ENCODE measurements at regions not wholly inside any gene's neighbourhood (a gene's known extent, or its start where the extent isn't known, plus 50 kb on each side); places are given as distances from the start of the nearest gene placed in this dataset.

DNA sequence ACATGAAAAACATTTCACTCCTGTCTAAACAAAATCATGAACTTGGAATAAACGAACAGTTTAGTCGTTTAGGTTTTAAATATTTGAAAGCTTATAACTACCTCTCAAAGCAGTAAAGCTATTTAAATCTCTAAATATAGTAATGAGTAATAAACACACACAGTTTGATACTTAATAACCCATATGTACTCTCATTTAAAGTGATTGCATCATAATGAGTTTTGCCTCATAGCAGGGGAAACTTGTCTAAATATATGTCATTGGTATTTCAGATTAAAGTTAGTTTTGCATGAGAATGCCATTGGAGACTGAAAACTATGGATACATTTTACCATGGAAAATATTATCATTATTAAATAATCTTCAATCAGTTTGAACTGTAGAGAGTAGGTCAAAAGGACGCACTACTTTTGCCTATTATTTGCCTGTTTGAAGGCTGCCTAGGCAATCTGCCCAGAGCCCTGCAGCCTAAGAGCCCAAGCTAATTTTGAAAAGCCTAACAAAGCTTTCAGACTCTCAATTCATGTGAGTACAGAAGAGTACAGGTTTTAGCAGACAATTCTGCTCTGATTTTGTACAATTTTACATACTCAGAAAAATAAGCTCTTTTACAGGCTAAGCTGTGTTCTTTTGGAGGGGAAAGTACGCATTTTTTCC lies 632.8 kb downstream of the HACE1 start:
- DNase-seq (ENCODE audit: low spot score in 2 of 2), result no peak
- Histone ChIP-seq H3K9me3 (no peaks in the 10 kb centered on the region), H3K27ac (peak overlapping the region in 1 of 4 donors; percentile 2), H3K4me1 (peaks cover 0 to 13% (median 0%) of the 10 kb centered on the region in 4 donors), H3K27me3 (no peaks in the 10 kb centered on the region), H3K4me3 (no peak overlapping the region), H3K36me3 (no peaks in the 10 kb centered on the region)
- WGBS, 2 donors, result 52 to 54% methylated on average over 4 of the region's 4 CpGs
- no peak for TF ChIP-seq POLR2A (IDR thresholded peaks at IDR 0.05)

DNA sequence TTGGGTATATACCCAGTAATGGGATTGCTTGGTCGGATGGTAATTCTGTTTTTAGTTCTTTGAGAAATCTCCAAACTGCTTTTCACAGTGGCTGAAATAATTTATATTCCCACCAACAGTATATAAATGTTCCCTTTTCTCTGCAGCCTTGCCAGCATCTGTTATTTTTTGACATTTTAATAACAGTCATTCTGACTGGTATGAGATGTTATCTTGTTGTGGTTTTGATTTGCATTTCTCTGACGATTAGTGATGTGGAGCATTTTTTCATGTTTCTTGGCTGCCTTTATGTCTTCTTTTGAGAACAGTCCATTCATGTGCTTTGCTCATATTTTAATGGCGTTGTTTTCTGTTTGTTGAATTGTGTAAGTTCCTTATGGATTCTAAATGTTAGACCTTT lies 641.6 kb downstream of the HACE1 start:
- H3K9me3 ChIP-seq, result no peaks in the 10 kb centered on the region
- H3K36me3 ChIP-seq, result no peaks in the 10 kb centered on the region
- H3K4me1 ChIP-seq, result no peaks in the 10 kb centered on the region
- 45 to 47% methylated on average over 3 of the region's 3 CpGs for WGBS, 2 donors
- no peaks in the 10 kb centered on the region for H3K27me3 ChIP-seq
- no peak overlapping the region for H3K4me3 ChIP-seq
- TF ChIP-seq POLR2A (IDR thresholded peaks at IDR 0.05) (no peak), EP300 (IDR thresholded peaks at IDR 0.05) (no peak)
- TF ChIP-seq, protein P1, sequence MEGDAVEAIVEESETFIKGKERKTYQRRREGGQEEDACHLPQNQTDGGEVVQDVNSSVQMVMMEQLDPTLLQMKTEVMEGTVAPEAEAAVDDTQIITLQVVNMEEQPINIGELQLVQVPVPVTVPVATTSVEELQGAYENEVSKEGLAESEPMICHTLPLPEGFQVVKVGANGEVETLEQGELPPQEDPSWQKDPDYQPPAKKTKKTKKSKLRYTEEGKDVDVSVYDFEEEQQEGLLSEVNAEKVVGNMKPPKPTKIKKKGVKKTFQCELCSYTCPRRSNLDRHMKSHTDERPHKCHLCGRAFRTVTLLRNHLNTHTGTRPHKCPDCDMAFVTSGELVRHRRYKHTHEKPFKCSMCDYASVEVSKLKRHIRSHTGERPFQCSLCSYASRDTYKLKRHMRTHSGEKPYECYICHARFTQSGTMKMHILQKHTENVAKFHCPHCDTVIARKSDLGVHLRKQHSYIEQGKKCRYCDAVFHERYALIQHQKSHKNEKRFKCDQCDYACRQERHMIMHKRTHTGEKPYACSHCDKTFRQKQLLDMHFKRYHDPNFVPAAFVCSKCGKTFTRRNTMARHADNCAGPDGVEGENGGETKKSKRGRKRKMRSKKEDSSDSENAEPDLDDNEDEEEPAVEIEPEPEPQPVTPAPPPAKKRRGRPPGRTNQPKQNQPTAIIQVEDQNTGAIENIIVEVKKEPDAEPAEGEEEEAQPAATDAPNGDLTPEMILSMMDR (IDR thresholded peaks at IDR 0.05), result no peak
- no peak overlapping the region for H3K27ac ChIP-seq
- DNase-seq (ENCODE audit: low spot score in 2 of 2), result no peak

DNA sequence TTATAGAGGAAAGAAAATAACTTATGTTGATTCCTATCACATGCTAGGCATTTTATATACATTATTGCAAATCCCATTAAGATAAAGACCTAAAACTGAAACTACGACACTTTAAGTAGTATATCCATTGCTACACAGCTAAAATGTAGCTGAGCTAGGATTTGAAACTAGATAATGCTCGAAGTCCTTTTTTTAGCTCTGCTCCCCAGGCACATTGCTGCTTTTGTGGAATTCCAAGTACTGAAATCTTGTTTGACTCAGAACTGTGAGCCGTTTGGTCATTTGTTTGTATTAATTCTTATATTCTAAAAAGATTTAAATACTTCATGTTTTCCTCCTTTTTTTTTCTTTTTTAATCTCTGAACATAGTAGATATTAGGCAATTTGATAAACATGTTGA lies 644.8 kb downstream of the HACE1 start:
- Histone ChIP-seq H3K27ac (no peak overlapping the region), H3K4me3 (no peak overlapping the region), H3K27me3 (no peaks in the 10 kb centered on the region), H3K4me1 (no peaks in the 10 kb centered on the region), H3K9me3 (no peaks in the 10 kb centered on the region), H3K36me3 (no peaks in the 10 kb centered on the region)
- DNase-seq (ENCODE audit: low spot score in 2 of 2), result no peak
- 61 to 65% methylated on average over 3 of the region's 3 CpGs for WGBS, 2 donors
- TF ChIP-seq EP300 (IDR thresholded peaks at IDR 0.05) (no peak), POLR2A (IDR thresholded peaks at IDR 0.05) (no peak)
- TF ChIP-seq, protein P1 (IDR thresholded peaks at IDR 0.05), result no peak

DNA sequence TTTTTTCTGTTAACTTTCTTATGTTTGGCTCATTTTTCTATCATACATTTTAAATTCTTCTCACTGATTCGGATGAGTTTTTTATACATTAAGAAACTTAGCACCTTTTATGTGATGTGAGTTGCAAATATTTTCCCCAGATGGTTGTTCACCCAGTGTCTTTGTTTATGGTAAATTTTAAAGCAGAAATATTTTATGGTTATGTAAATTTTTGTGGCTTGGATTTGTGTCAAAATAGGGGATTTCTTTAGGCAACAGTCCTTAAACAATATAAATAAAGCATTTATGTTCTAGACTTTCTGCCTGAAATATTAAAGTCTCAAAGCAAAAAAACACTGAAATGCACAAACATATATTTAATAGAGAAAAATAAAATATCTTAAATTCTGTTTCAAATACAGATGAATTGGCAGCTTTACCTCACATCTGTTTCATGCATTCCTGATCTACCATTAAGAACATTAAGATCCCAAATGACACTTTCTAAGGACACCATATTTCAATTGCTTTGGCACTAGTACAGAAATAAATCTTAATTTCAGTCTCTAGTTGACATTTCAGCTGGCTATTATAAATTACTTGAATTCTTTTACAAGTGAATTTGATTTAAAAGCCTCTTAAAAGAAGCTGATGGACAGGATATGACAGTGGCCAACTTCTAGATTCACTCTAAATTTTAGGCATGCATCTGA lies 646.6 kb downstream of the HACE1 start:
- WGBS, 2 donors, result 86 to 88% methylated on average over 1 of the region's 1 CpG
- Histone ChIP-seq H3K4me3 (no peak overlapping the region), H3K36me3 (no peaks in the 10 kb centered on the region), H3K9me3 (no peaks in the 10 kb centered on the region), H3K27me3 (no peaks in the 10 kb centered on the region), H3K27ac (no peak overlapping the region), H3K4me1 (no peaks in the 10 kb centered on the region)
- no peak for DNase-seq (ENCODE audit: low spot score in 2 of 2)
- no peak for TF ChIP-seq EP300 (IDR thresholded peaks at IDR 0.05)
- TF ChIP-seq POLR2A (IDR thresholded peaks at IDR 0.05), result no peak
- TF ChIP-seq, protein P1 (IDR thresholded peaks at IDR 0.05), result no peak

DNA sequence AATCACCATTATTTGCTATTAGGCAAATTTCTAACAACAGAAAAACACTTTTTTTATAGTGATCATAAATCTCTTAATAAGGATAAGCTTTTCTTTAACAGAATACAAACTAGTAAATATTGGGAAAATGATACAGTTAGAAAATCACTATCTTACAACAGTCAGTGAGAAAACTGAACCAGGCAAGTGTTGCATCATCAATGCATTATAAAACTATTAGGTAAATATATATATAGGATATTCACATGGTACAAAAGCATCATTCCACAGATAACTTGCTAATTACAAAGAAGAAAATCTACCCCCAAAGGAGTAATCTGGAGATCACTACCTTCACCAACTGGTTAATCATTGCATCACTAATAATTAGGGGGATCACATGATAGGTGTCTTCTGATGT lies 652.1 kb downstream of the HACE1 start:
- Histone ChIP-seq H3K9me3 (peaks cover 0 to 12% (median 2%) of the 10 kb centered on the region in 4 donors), H3K27ac (no peak overlapping the region), H3K4me1 (no peaks in the 10 kb centered on the region), H3K27me3 (no peaks in the 10 kb centered on the region), H3K36me3 (no peaks in the 10 kb centered on the region), H3K4me3 (no peak overlapping the region)
- no peak for DNase-seq (ENCODE audit: low spot score in 2 of 2)
- TF ChIP-seq, protein P1 (IDR thresholded peaks at IDR 0.05), result no peak
- TF ChIP-seq EP300 (IDR thresholded peaks at IDR 0.05), result no peak
- TF ChIP-seq POLR2A (IDR thresholded peaks at IDR 0.05), result no peak

Data from tibial nerve (tissue), 4 donors.